AG04450 (cell line): ENCODE measurements at regions not wholly inside any gene's neighbourhood (a gene's known extent, or its start where the extent isn't known, plus 50 kb on each side); places are given as distances from the start of the nearest gene placed in this dataset.

Experiments used
- CTCF ChIA-PET: fragments of 300-600, 350-600 bp; formaldehyde crosslinking; extraction: SDS; loops from one replicate; lab custom pipeline; 2022; ENCODE audit warnings: antibody characterized with exemption, inconsistent platforms; lab: Charles Lee
- POLR2A ChIA-PET: fragments of 350-600 bp; formaldehyde crosslinking; extraction: SDS; loops from one replicate; lab custom pipeline; 2021; ENCODE audit warnings: antibody characterized with exemption, inconsistent platforms; lab: Yijun Ruan, JAX
- DNase-seq: peaks from one replicate; pipeline ENCODE4 v3.0.0-alpha.2; 2011; ENCODE audit warnings: low read depth, low spot score
- H3K27ac ChIP-seq: one replicate; pipeline ENCODE4 v1.5.1; 2012; ENCODE audit warnings: low read depth, low read length, control low read depth
- H3K27me3 ChIP-seq: one replicate; pipeline ENCODE4 v1.6.0; 2012; ENCODE audit warnings: low read length; ENCODE audit not compliant: control insufficient read depth, insufficient read depth
- H3K4me3 ChIP-seq: 2 replicates; pipeline ENCODE4 v1.5.1; 2011; ENCODE audit warnings: mild to moderate bottlenecking, low read depth, low read length, control low read depth
- H3K9me3 ChIP-seq: 2 replicates; pipeline ENCODE4 v1.5.1; 2012; ENCODE audit warnings: low read length; ENCODE audit not compliant: control insufficient read depth, insufficient read depth
- CTCF ChIP-seq: IDR thresholded peaks from 2 replicates; pipeline ENCODE4 v1.5.1; 2011; ENCODE audit warnings: low read depth, low read length, control low read depth, inconsistent platforms

GRCh38 chr22:47927648-47928210 is 1165.3 kb downstream of the TBC1D22A start:
- DNase-seq = no peak
- no peak for TF ChIP-seq CTCF
- Histone ChIP-seq H3K27me3 (no peaks in the 10 kb centered on the region), H3K9me3 (peaks cover 71% of the 10 kb centered on the region), H3K4me3 (no peak overlapping the region), H3K27ac (no peak overlapping the region)
- CTCF ChIA-PET = no interaction called here
- POLR2A ChIA-PET = no interaction called here

DNA sequence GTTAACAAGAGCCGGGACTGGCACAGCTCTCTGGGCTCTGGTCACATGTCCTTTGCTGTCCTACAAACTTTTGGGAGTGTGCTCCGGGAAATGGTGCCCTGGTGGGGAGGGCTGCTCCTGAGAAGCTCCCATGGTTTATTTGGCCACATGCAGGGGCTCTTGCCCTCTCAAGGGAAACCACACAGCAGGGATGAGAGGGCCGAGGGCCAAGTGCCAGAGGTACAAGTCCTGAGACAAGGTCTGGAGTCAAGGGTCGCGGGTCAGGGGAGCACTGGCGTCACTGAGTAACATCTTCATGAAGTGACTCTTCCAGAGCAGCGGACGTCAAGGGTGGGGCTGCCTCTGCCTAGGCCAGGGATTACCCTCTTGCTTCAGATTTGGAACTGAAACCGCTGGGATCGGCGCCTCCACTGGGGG is 1160.6 kb downstream of the TBC1D22A start:
- Histone ChIP-seq H3K9me3 (peaks cover 86% of the 10 kb centered on the region), H3K27me3 (no peaks in the 10 kb centered on the region), H3K4me3 (no peak overlapping the region), H3K27ac (no peak overlapping the region)
- ChIA-PET POLR2A (no interaction called here), CTCF (no interaction called here)
- no peak for TF ChIP-seq CTCF
- DNase-seq = no peak

GRCh38 chr22:47921906-47922305 is 1159.5 kb downstream of the TBC1D22A start:
- no peak for TF ChIP-seq CTCF
- no peak overlapping the region for H3K27ac ChIP-seq
- peaks cover 87% of the 10 kb centered on the region for H3K9me3 ChIP-seq
- POLR2A ChIA-PET = no interaction called here
- DNase-seq = no peak
- H3K4me3 ChIP-seq = no peak overlapping the region
- H3K27me3 ChIP-seq = no peaks in the 10 kb centered on the region
- CTCF ChIA-PET = no interaction called here

DNA sequence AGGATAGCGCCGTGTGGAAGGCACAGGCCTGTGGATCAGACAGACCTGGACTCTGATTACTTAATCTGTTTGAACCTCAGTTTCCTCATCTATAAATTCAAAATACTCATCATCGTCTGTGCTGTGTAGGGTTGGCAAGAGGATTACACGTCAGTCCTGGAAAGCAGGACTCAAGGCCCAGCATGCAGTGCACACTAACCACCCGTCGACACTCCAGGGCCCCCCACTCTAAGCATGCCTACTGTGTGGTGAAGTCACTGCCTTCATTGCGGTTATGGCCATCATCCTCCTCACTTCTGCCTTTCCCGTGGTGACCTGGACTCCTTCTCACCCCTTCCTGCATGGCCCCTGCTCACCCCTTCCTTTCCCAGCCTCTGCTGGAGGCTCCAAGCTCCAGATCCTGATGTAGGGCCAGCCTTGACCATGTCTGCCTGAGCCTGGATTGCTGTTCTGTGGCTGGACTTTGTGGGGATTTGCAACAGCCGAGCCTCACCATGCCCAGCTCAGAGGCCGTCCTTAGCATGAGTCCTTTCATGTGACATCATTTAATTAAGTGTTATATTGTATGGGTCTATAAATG is 1158.0 kb downstream of the TBC1D22A start:
- CTCF ChIA-PET = no interaction called here
- Histone ChIP-seq H3K27me3 (no peaks in the 10 kb centered on the region), H3K27ac (no peak overlapping the region), H3K9me3 (peaks cover 75% of the 10 kb centered on the region), H3K4me3 (no peak overlapping the region)
- no peak for TF ChIP-seq CTCF
- POLR2A ChIA-PET = no interaction called here
- DNase-seq = no peak

- Histone ChIP-seq H3K27ac (no peak overlapping the region), H3K4me3 (no peak overlapping the region), H3K9me3 (peaks cover 75% of the 10 kb centered on the region), H3K27me3 (no peaks in the 10 kb centered on the region)
- no peak for TF ChIP-seq CTCF
- CTCF ChIA-PET = no interaction called here
- POLR2A ChIA-PET = no interaction called here
- DNase-seq = no peak
Measured at GRCh38 chr22:47919893-47920292, 1157.4 kb downstream of the TBC1D22A start.
